EH (cell line): ENCODE measurements at regions not wholly inside any gene's neighbourhood (a gene's known extent, or its start where the extent isn't known, plus 50 kb on each side); places are given as distances from the start of the nearest gene placed in this dataset.

Experiments
- DNase-seq: peaks from one replicate; pipeline ENCODE4 v3.0.0-alpha.2; 2015; ENCODE audit warnings: low read depth

GRCh38 chrX:40149286-40150175 is 51.8 kb upstream of the BCOR start:
- no peak for DNase-seq

GRCh38 chrX:40148385-40149285 is 50.9 kb upstream of the BCOR start:
- DNase-seq = peak; percentile 67

- DNase-seq = no peak
Measured at GRCh38 chrX:40147971-40148370, 50.2 kb upstream of the BCOR start.
